NCI-H2029 (cell line): ENCODE measurements at regions not wholly inside any gene's neighbourhood (a gene's known extent, or its start where the extent isn't known, plus 50 kb on each side); places are given as distances from the start of the nearest gene placed in this dataset.
A peak's percentile ranks its signal among the peaks of the same experiment; 100 is the strongest.
"Not testable (repeated sequence)": the region's sequence is repeated elsewhere in the genome, so short reads cannot be mapped to it uniquely, and the experiment has no call there.

ENCODE experiments used
- DNase-seq: peaks from one replicate; lab custom pipeline; 2025; lab: John Stamatoyannopoulos, UW

DNA sequence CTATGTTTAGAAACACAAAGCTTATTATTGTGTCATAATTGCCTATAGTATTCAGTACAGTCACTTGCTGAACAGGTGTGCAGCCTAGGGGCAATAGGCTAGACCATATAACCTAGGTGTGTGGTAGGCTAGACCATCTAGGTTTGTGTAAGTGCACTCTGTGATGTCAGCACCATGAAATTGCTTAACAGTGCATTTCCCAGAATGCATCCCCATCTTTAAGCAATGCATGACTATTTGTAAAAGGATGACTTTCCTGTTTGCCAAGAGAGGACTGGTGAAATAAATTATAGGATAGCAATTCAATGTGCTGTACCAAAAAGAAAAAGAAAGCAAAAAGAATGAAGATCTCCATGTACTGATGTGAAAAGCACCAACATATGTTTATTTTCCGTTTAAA is 288.7 kb upstream of the AUTS2 start:
- no peak for DNase-seq

DNA sequence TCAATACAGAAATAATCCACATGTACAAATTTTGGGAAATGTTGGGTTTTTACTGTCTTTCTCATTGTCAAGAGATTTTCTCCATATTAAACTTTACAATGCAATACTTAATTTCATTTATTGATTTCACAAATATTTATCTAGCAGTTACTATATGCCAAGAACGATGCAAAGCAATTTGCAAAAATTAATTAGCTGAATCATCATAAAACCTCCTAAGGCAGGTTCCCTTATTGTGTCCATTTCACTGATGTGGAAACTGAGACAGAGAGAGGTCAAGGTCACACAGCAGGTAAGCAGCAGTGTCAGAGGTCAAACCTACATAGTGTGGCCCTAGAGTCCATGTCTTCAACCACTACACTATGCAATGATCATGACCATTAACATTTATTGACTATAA is 286.8 kb upstream of the AUTS2 start:
- no peak for DNase-seq

DNA sequence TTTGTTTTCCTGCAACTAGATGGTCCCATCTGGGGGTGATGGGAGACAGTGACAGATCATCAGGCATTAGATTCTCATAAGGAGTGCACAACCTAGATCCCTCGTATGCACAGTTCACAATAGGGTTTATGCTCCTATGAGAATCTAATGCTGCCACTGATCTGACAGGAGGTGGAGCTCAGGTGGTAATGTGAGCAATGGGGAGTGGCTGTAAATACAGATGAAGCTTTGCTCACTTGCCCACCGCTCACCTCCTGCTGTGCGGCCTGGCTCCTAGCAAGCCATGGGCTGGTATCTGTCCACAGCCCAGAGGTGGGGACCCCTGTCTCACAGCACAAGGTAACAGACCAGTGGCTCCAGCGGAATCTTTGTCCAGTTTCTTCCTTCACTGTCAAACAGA is 284.4 kb upstream of the AUTS2 start:
- DNase-seq = not testable (repeated sequence)

DNA sequence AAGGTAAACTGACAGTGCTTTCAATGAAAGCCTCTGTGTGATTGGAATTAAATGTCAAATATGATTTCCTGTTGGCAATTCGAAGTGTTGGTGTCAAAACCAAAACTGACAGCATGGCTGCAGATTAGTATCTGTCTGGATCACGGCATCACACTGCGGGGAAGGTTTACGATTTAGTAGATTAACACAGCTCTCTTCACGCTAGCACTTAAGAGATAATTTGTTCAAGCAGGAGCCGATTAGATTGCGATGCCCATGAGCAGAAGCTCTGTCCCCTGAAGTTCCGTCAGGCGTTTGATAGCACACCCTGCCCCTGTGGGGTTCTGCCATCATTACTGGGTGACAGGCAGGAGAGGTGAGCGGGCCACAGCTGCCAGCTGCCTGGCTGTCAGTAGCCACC is 279.5 kb upstream of the AUTS2 start:
- no peak for DNase-seq

DNA sequence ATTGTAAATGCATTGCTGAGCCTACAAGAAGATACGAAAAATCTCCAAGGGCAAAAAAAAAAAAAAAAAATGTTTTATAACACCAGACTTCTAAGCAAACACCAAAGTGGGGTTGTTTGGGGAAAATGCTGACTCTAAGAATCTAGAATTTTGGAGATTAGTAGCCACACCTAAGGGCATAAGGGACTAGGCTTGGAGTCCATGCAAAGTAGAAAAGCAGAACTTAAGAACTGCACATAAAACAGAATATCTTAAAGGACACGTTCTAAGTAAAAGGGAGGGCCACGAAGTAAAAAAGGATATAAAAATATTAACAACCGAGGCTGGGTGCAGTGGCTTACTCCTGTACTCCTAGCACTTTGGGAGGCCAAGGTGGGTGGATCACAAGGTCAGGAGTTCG is 269.8 kb upstream of the AUTS2 start:
- DNase-seq = no peak

DNA sequence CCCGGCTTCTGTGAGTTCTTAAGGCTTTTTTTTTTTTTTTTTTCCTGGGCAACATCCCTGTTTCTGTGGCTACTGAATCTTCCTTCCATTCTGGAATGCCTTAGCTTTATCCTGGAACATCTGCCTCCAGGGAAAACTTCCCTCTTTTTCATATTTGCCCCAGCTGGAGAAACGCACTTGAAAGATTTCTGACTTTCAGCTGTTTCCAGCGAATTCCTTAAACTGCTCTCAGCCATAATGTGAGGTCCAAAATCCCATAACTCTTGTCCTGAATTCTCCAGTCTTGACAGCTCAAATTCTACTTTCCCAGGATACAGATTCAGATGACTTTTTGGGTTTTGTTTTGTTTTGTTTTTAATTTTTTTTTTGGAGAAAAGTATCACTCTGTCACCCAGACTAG is 263.6 kb upstream of the AUTS2 start:
- DNase-seq = no peak

DNA sequence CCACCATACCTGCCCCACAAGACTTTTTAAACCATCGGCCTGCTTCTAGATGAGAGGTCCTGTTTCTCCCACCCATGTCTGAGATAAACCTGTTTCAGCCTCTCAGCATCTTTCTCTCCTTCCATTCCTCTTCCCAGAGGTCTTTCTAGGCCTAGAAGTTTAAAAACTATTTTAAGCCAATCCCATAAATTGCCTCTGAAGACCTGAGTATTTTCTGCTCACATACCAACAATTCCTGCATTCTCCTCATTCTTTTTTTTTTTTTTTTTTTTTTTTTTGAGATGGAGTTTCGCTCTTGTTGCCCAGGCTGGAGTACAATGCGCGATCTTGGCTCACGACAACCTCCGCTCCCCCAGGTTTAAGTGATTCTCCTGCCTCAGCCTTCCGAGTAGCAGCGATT is 262.9 kb upstream of the AUTS2 start:
- DNase-seq = no peak

DNA sequence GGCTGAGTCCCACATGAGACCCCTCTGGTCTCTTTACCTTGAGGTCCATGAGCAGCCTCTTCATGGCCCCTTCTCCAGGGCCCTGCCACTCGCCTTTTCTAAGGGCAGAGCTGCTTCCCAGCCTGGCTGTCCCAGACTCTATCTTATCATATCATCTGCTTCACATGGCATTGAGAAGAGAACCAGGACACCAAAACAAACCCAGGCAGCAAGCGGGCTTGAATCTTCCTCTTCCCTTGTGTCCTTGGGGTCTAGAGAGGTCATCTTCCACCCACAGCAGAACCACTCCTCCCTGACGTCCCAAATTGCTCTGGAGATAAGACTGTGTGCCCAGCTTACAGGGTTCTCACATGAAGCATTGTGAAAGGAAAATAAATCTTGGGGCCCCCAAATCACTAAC is 261.3 kb upstream of the AUTS2 start:
- DNase-seq = no peak

DNA sequence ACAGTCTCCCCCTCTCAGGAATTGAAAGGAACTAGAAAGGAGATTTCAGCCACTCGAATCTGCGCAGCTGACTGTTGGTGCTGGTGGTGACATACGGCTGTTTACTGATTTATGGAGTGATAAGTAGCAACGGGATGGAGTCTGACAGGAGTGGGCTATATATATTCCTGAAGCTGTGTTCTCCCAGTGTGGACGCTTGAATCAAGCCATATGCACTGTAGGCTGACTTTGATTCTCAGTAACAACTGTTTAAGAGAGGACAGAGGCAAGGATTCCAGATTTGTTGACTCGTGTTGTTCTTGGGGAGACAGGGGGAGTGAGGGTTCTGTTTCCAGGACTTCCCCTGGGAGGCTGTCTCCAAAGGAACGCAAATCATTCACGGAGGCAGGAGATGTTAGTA is 260.1 kb upstream of the AUTS2 start:
- no peak for DNase-seq

DNA sequence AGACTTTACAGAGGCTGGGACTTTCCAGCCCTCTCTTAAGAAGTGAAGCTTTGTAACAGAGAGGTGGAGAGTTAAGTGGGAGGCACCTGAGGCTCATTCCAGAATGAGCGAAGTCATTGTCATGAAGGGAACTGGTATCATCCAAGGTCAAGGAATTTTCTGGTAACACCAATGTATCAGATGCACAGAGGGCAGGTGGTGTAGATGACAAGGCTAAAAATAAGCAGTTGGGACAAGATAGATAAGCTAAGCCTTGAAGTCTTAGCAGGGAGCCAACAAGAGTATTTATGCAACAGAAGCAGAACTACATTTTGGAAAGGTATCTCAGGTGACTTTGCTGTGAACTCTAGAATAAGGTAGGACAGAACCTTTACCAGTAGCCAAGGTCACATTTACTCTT is 257.0 kb upstream of the AUTS2 start:
- DNase-seq = no peak

DNA sequence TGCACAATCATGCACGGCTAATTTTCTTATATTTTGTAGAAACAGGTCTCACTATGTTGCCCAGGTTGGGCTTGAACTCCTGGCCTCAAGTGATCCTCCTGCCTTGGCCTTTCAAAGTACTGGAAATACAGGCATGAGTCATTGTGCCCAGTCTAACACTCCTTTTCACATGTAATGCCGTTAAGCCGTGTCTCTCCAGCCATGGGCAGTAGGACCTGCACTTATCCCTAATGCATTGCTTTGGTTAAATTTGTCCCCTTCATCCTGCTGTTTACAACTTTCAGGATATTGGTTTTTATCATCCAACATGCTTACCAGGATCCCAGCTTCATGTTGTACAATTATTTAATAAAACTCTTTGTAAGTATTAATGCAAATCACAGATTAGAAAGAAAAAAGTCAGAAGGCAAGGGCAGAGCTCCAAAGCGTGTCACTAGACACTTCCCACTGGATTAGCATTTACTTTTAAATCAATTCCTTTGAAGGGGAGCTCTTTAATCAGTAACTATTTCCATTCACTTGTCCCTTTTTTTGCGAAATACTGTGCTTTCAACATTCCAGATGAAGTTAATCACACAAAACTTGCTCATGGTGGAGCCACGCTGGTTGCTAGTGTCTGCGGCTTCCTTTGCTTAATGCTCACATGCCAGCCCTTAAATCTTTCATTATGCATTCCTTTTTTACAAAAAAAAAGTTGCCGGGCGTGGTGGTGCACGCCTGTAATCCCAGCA is 256.0 kb upstream of the AUTS2 start:
- no peak for DNase-seq

DNA sequence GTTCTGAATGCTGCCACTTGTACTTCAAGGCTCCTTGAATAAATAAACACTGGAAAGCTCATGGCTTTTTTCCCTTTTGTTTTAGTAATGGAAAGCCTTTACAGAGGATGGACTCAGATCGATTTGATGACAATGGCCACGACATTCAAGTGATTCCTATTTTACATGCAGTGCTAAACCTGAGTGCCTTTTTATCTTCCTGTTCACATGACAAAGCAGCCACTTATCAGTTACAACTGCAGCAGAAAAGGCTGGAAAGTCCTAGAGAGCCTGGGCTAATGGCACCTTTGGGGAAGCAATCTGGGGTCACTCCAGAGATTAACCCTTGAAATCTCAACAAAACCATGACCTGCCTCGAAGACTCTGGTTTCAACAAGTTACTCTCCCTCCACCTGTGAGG is 249.0 kb upstream of the AUTS2 start:
- peak; percentile 84 for DNase-seq

DNA sequence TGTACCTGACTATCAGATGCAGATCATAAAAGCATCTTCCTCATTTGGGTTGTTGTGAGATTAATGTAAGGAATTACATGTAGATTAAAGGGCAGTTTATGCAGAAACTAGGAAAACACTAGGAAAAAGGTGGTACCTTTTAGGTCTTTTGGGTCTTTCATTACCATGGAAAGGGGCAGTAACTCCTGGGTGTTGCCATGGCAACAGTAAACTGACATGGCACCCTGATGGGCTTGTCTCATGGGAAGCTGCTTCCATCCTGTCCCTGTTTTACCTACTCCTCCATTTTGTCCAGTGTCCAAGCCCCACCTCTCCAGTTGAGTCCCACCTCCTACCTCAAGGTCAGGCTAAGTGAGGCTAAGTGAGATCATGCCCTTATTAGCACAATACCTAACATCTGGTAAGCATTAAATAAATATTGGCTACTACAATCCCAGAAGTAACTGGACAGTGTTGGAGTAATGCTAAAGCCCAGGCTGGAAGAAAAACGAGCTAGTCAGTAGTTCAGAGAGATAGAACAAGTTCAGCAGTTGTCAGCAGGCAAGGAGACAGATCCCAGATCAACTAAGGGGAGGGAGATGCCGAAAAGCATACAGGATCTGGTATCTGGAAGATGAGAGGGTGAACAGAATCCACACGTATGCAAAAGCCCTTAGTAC is 240.0 kb upstream of the AUTS2 start:
- DNase-seq = peak; percentile 6

DNA sequence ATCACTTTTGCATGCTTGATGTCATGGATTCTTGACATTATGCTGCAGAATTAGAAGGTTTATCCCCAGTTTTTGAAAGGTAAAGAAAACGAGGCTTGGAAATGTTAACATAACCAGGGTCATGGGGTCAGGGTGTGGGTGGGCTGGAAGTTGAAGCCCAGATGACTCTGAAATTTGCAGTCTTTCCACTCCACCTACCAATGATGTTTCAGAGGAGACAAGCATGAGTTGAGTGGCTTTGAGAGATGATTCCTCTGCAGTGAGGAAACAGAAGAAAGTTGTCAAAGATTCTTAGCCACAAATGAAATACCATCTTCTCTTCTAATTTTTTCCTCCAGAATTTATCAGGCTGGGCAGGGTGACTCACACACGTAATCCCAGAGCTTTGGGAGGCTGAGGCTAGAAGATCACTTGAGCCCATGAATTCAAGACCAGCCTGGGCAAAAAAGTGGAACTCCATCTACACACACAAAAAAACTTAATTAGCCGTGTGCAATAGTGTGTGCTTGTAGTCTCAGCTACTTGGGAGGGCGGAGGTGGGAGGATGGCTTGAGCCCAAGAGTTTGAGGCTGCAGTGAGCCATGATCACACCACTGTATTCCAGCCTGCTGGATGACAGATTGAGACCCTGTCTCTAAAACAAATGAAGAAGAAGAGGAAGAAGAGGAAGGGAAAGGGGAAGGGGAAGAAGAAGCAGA is 239.1 kb upstream of the AUTS2 start:
- no peak for DNase-seq

DNA sequence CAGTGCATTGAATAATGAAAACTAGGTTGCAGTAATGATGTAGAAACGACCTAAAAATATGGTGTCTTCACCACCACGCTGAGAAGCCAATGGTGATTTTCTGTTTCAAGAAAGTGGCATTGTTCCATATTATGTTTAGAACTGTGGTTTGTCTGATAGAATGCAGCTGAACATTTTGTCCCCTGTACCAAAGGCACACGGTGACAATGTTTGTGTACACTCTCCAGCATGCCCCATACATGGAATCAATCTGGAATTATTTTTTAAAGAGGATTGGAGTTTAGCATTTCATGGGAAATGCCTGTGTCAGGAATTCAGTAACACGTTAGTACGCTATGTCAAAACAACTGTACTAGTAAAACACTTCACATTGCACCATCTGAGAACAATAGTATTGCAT is 237.4 kb upstream of the AUTS2 start:
- DNase-seq = no peak

DNA sequence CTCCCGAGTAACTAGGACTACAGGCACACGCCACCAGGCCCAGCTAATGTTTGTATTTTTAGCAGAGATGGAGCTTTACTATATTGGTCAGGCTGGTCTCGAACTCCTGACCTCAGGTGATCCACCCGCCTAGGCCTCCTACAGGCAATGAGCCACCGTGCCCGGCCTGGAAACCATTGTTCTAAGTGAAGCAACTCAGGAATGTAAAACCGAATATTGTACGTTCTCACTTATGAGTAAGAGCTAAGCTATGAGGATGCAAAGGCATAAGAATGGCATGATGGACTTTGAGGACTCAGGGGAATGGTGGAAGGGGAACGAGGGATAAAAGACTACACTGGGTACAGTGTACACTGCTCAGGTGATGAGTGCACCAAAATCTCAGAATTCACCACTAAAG is 235.1 kb upstream of the AUTS2 start:
- no peak for DNase-seq

DNA sequence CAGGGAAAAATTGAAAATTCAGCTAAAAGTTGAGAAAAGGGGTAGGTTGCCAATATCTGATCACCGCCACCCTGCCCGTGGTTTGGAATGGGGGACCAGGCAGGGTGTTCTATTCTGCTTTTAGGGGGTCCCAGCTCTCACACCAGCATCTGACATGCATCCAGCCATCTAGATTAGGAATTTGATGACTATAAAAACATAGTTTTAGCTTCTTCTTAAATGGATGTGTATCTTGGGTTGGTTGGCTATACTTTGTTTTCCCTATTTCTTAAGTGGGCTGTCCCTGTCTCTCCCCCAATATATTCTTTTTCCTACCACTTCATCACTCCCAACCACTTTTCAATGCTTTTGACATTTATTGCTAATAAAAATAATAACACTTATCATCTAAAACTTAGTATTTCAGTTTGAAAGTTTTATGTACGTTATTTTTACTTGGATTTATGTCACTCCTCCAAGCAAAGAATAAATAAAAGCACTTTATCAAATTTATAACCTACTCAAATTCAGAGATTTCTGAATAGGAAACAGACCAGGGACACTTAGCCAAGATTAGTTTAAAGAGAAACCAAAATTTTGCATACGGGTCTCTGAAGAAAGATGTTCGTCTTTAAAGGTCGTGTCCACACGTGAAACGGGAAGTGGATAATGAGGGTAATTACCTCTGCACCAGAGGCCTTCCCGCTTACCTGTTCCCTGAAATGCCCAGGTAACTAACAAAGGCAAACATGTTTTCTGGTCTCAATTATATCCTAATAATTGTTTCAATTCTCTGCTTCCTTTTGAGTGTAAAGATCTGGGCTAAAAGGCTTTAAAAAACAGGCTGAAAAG is 233.2 kb upstream of the AUTS2 start:
- no peak for DNase-seq

DNA sequence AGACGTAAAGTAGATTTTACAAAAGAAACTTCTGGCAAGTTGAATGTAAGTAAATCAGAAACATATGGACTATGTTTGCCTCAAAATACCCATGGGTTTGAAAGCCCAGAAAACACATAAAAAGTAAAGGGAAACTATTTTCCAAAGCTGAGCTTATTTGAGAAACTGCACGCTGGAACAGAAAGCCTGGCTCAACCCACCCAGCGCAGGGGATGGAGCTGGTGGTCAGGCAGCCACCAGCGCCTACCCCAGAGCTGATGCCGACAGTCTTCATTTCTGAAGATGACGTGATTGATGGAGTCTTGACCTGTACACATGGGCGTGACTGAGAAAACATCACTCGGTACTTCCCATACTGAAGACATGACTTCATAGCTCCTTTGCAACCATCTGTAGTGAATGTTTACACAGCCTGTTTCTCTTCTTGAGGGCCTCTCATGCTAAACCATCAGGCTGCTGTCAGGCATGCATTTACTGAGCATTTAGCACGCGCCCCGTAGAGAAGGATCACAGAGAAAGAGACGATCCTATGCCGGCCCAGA is 232.6 kb upstream of the AUTS2 start:
- DNase-seq = no peak

DNA sequence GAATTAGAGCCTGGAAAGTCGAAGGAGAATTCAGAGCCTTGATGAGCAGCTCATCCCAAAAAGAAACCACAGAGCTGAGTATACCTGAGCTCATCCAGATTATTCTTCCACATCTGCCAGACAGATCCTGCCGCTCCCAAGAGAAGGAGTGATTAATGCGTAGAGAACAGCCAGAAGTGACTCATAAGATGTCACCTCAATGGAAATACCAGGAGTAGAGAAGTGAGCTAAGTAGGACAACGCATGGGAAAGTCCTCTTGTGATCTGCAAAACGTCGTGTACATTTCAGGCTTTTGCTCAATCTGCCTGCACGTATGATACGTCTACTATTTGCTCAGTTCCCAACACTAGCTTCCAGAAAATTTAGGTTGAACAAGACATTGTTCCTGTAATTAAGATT is 230.5 kb upstream of the AUTS2 start:
- DNase-seq = no peak

DNA sequence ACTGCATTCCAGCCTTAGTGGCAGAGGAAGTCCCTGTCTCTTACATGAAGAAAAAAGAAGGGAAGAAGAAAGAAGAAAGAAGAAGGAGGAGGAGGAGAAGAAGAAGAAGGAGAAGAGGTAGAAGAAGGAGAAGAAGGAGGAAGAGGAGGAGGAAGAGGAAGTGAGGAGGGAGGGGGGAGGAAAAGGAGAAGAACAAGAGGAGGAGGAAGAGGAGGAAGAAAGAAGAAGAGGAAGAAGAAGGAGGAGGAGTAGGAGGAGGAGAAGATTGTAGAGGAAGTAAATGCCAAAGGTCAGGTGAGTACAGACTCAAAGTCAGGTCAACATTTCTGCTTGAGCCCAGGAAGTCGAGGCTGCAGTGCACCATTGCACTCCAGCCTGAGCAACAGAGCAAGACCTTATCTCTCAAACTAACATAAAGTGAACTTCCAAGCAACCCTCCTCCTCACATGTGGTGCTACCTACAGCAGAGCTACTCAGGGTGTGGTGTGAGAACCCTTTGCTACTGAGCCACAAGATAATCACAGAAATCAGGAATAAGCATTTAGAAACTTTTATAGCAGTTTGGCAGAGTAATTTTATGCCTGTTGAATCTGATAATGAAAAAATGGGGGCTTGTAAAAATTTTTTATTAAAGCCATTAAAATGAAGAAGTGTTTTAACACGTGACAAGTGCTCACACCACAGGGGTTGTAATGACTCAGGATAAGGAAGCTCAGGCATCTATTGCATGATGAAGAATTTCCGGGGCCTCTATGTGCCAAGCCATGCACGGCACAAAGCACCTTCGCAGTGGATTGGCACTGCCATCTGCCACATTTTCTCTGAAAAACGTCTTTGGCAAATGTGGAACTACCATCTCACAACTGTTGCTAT is 224.9 kb upstream of the AUTS2 start:
- DNase-seq = no peak

DNA sequence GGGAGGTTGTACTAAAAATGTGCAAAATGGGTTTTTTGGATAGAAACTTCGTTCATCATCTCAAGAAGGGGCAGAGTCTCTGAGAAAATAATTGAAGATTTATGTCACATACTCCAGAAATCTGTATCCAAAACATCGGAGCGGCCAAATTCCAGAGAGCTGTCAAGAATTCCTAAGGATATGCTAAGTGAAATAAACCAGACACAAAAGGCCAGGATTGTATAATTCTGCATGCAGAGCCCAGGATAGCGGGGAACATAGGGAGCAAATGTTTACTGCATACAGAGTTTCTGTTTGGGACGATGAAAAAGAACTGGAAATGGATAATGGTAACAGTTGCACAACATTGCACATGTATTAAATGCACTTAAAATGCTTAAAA is 224.2 kb upstream of the AUTS2 start:
- no peak for DNase-seq
